GM10248 (cell line): ENCODE measurements at regions not wholly inside any gene's neighbourhood (a gene's known extent, or its start where the extent isn't known, plus 50 kb on each side); places are given as distances from the start of the nearest gene placed in this dataset.
"Not testable (repeated sequence)": the region's sequence is repeated elsewhere in the genome, so short reads cannot be mapped to it uniquely, and the experiment has no call there.

Experiments
- CTCF ChIA-PET: fragments of 300-600 bp; sonication (Branson Sonifier 250); formaldehyde crosslinking; extraction: SDS; loops from one replicate; lab custom pipeline; 2021; ENCODE audit warnings: antibody characterized with exemption; lab: Yijun Ruan, JAX
- POLR2A ChIA-PET: fragments of 350-650 bp; sonication (Branson Sonifier 250); formaldehyde crosslinking; extraction: SDS; loops from one replicate; lab custom pipeline; 2020; ENCODE audit warnings: antibody characterized with exemption; lab: Yijun Ruan, JAX
- DNase-seq: peaks from one replicate; pipeline ENCODE4 v3.0.0; 2012; ENCODE audit errors: extremely low spot score
- CTCF ChIP-seq: IDR thresholded peaks from 2 replicates; pipeline ENCODE4 v1.5.1; 2012; ENCODE audit warnings: mild to moderate bottlenecking, low read depth; ENCODE audit errors: extremely low read depth, missing control alignments, control extremely low read depth

DNA sequence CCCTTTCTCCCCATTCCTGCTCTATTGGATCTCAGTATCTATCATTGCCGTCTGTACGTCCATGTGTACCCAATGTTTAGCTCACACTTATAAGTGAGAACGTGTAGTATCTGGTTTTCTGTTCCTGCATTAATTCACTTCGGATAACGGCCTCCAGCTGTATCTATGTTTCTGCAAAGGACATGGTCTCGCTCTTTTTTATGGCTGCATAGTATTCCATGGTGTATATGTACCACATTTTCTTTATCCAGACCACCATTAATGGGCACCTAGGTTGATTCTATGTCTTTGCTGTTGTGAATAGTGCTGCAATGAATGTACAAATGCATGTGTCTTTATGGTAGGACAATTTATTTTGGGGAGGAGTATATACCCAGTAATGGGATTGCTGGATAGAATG is 94.4 kb upstream of the MPP7 start:
- DNase-seq = no peak
- TF ChIP-seq CTCF = no peak
- POLR2A ChIA-PET = no interaction called here
- CTCF ChIA-PET = interaction anchor here (2.2 kb wide), 1 partner anchor 15 kb away, joined by 13 read pairs; no protein-coding TSS in a partner anchor

- no peak for TF ChIP-seq CTCF
- POLR2A ChIA-PET = interaction anchor here (0.6 kb wide), 1 partner anchor 991 kb away, joined by 3 read pairs; no protein-coding TSS in a partner anchor
- no peak for DNase-seq
- CTCF ChIA-PET = interaction anchor here (0.9 kb wide), 1 partner anchor 9 kb away, joined by 3 read pairs; no protein-coding TSS in a partner anchor
These were observed 97.3 kb upstream of the MPP7 start for GRCh38 chr10:28400176-28400575.

DNA sequence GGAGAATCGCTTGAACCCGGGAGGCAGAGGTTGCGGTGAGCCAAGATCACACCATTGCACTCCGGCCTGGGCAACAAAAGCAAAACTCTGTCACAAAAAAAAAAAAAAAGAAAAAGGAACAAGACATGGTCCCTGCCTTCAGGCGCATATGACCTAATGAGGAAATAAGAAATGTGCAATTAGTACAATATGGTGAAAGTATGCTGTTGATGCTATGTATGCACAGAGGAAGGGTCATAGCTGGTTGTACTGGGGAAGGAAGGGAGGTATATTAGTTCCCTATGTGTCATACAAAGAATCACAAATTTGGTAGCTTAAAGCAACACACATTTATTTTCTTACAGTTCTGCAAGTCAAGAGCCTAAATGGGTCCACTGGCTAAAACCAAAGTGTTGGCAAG is 97.8 kb upstream of the MPP7 start:
- no peak for DNase-seq
- TF ChIP-seq CTCF = no peak
- POLR2A ChIA-PET = interaction anchor here (0.6 kb wide), 1 partner anchor 991 kb away, joined by 3 read pairs; no protein-coding TSS in a partner anchor
- CTCF ChIA-PET = interaction anchor here (0.9 kb wide), 2 partner anchors 9 to 159 kb away, joined by 3 read pairs; no protein-coding TSS in a partner anchor

DNA sequence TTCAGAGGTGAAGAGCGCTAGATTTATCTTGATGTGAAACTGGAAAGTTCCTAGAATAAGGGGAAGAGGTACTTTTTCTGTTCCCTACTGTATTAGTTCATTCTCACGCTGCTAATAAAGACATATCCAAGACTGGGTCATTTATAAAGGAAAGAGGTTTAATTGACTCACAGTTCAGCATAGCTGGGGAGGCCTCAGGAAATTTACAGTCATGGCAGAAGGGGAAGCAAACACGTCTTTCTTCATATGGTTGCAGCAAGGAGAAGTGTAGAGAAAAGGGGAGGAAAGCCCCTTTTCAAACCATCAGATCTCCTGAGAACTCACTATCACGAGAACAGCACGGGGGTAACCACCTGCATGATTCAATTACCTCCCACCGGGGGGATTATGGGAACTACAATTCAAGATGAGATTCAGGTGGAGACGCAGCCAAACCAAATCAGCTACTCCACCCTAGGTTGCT is 99.8 kb upstream of the MPP7 start:
- POLR2A ChIA-PET, DNase-seq: not testable (repeated sequence)
- CTCF ChIA-PET = interaction anchor here (0.9 to 3.0 kb wide), 5 partner anchors 9 to 25 kb away, joined by 3 to 23 read pairs (median 3); no protein-coding TSS in a partner anchor

DNA sequence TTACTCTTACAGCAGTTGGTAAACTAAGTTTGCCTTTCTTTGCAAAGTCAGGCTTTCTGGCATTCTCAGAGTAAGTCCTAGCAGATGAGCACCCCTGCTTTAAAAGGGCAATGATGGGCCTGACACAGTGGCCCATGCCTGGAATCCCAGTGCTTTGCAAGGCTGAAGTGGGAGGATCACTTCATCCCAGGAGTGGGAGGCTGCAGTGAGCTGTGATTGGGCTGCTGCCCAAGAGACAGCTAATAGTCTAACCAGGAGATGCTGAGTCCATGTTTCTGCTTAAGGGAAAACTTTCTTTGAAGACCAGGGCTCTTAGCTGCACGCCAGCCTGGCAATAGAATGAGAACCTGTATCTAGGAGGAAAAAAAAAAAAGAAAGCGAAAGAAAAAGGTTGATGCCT is 100.2 kb upstream of the MPP7 start:
- TF ChIP-seq CTCF = no peak
- ChIA-PET POLR2A (no interaction called here), CTCF (interaction anchor here (0.9 to 3.0 kb wide), 5 partner anchors 10 to 24 kb away, joined by 3 to 23 read pairs (median 3); no protein-coding TSS in a partner anchor)

DNA sequence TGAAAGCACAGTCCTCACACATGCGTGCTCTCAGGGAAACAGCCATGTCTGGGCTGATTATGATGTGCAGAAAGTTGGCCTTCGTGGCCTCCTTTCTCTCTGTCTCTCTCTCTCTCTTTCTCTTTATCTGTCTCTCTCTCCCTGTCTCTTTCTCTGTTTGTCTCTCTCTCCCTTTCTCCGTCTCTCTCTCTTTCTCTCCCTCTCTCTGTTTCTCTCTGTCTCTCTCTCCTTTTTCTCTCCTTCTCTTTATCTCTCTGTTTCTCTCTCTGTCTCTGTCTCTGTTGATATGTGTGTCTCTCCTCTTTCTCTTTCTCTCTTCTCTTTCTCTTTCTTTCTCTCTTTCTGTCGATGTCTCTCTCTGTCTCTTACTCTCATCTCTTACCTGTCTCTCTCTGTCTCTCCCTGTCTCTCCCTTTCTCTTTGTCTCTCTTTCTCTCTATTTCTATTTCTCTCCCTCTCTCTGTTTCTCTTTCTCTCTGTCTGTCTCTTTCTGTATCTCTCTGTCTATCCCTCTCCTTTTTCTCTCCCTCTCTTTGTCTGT is 105.4 kb upstream of the MPP7 start:
- DNase-seq = no peak
- no peak for TF ChIP-seq CTCF
- CTCF ChIA-PET = no interaction called here
- POLR2A ChIA-PET = no interaction called here

More for the DNA sequence above, 100.2 kb upstream of the MPP7 start:
- DNase-seq = no peak
